ENCODE measurements at regions not wholly inside any gene's neighbourhood (a gene's known extent, or its start where the extent isn't known, plus 50 kb on each side); places are given as distances from the start of the nearest gene placed in this dataset.

- POLR2A ChIA-PET = no interaction called here
- H3K9me3 ChIP-seq (ENCODE audit: control extremely low read depth in 1 of 5, control insufficient read depth in 4 of 5, insufficient read depth in 2 of 5, low read depth in 1 of 5, low read length in 4 of 5) = no peaks in the 10 kb centered on the region
Measured at GRCh38 chr1:113255038-113255719, 135.1 kb upstream of the MAGI3 start.

GRCh38 chr1:113255720-113256347 lies 134.5 kb upstream of the MAGI3 start:
- Histone ChIP-seq H3K36me3 (ENCODE audit: control insufficient read depth in 4 of 4, insufficient read depth in 4 of 4, low read length in 3 of 4) (no peaks in the 10 kb centered on the region), H3K9me3 (ENCODE audit: control extremely low read depth in 1 of 5, control insufficient read depth in 4 of 5, insufficient read depth in 2 of 5, low read depth in 1 of 5, low read length in 4 of 5) (no peaks in the 10 kb centered on the region), H3K27ac (ENCODE audit: insufficient read depth in 1 of 2, low read depth in 1 of 2, low read length in 2 of 2, poor library complexity in 1 of 2, severe bottlenecking in 2 of 2) (no peak overlapping the region), H3K4me3 (ENCODE audit: control insufficient read depth in 1 of 7, extremely low read depth in 1 of 7, insufficient read depth in 4 of 7, low read depth in 2 of 7, low read length in 6 of 7) (no peak overlapping the region), H3K27me3 (replicated peaks in 2 of 5; ENCODE audit: control insufficient read depth in 4 of 5, insufficient read depth in 5 of 5, low read length in 4 of 5) (peaks cover 0 to 7% (median 0%) of the 10 kb centered on the region in 5 experiments), H3K4me1 (ENCODE audit: control extremely low read depth in 1 of 4, control insufficient read depth in 4 of 4, insufficient read depth in 4 of 4, low read length in 3 of 4) (no peaks in the 10 kb centered on the region)
- 65% methylated on average over 6 of the region's 8 CpGs for WGBS (ENCODE audit: insufficient coverage)
- no peak for DNase-seq
- ChIA-PET CTCF (no interaction called here), POLR2A (no interaction called here)

More at GRCh38 chr1:113255038-113255719, 135.1 kb upstream of the MAGI3 start:
- no peaks in the 10 kb centered on the region for H3K36me3 ChIP-seq (ENCODE audit: control insufficient read depth in 4 of 4, insufficient read depth in 4 of 4, low read length in 3 of 4)
- H3K4me1 ChIP-seq (ENCODE audit: control extremely low read depth in 1 of 4, control insufficient read depth in 4 of 4, insufficient read depth in 4 of 4, low read length in 3 of 4) = no peaks in the 10 kb centered on the region
- CTCF ChIA-PET = no interaction called here
- H3K4me3 ChIP-seq (ENCODE audit: control insufficient read depth in 1 of 7, extremely low read depth in 1 of 7, insufficient read depth in 4 of 7, low read depth in 2 of 7, low read length in 6 of 7) = no peak overlapping the region
- H3K27me3 ChIP-seq (replicated peaks in 2 of 5; ENCODE audit: control insufficient read depth in 4 of 5, insufficient read depth in 5 of 5, low read length in 4 of 5) = peaks cover 0 to 7% (median 0%) of the 10 kb centered on the region in 5 experiments
- DNase-seq = no peak
- 94% methylated on average over 4 of the region's 7 CpGs for WGBS (ENCODE audit: insufficient coverage)
- no peak overlapping the region for H3K27ac ChIP-seq (ENCODE audit: insufficient read depth in 1 of 2, low read depth in 1 of 2, low read length in 2 of 2, poor library complexity in 1 of 2, severe bottlenecking in 2 of 2)

DNA sequence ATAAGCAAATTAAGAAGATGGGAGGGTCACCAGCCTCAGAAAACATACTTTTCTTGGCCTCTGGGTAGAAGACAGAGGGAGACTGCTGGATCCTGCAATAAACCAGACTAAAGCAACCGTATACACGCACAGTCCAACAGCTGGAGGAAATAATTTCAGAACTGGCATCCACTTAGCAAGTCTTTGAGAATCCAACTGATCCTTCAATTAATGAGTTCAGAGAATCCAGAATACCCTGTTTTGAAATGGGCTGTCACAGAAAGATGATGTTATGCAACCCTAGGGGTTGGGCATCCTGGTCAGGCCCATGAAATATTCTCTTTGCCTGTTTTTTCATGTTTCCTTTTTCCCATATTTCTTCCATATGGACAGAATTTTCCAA lies 134.0 kb upstream of the MAGI3 start:
- CTCF ChIA-PET = no interaction called here

DNA sequence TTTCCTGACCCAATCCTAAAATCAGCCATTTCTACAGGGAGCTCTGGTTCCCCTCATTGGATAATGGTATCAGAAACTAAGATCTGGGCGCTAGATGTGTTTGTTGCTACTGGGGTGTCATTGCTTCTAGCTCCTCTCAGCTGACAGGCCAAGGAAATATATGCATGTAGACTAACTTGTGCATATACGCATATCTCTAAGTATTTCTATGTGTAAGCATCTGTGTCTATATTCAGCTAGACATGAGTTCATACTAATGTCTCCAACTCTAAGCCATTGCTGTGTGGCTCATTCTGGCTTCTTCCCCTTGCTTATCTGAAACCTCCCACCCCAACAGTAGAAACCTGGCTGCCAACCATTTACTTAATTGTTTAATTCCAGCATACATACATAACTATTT lies 130.3 kb upstream of the MAGI3 start:
- DNase-seq = no peak
- Histone ChIP-seq H3K36me3 (ENCODE audit: control insufficient read depth in 4 of 4, insufficient read depth in 4 of 4, low read length in 3 of 4) (no peaks in the 10 kb centered on the region), H3K27me3 (replicated peaks in 2 of 5; ENCODE audit: control insufficient read depth in 4 of 5, insufficient read depth in 5 of 5, low read length in 4 of 5) (peaks cover 0 to 5% (median 0%) of the 10 kb centered on the region in 5 experiments), H3K27ac (ENCODE audit: insufficient read depth in 1 of 2, low read depth in 1 of 2, low read length in 2 of 2, poor library complexity in 1 of 2, severe bottlenecking in 2 of 2) (no peak overlapping the region), H3K9me3 (ENCODE audit: control extremely low read depth in 1 of 5, control insufficient read depth in 4 of 5, insufficient read depth in 2 of 5, low read depth in 1 of 5, low read length in 4 of 5) (no peaks in the 10 kb centered on the region), H3K4me3 (ENCODE audit: control insufficient read depth in 1 of 7, extremely low read depth in 1 of 7, insufficient read depth in 4 of 7, low read depth in 2 of 7, low read length in 6 of 7) (no peak overlapping the region), H3K4me1 (ENCODE audit: control extremely low read depth in 1 of 4, control insufficient read depth in 4 of 4, insufficient read depth in 4 of 4, low read length in 3 of 4) (no peaks in the 10 kb centered on the region)
- WGBS (ENCODE audit: insufficient coverage) = 100% methylated on average over 1 of the region's 2 CpGs
- CTCF ChIA-PET = no interaction called here
- POLR2A ChIA-PET = no interaction called here

More for the DNA sequence above, 134.0 kb upstream of the MAGI3 start:
- no peaks in the 10 kb centered on the region for H3K9me3 ChIP-seq (ENCODE audit: control extremely low read depth in 1 of 5, control insufficient read depth in 4 of 5, insufficient read depth in 2 of 5, low read depth in 1 of 5, low read length in 4 of 5)
- H3K27ac ChIP-seq (ENCODE audit: insufficient read depth in 1 of 2, low read depth in 1 of 2, low read length in 2 of 2, poor library complexity in 1 of 2, severe bottlenecking in 2 of 2) = no peak overlapping the region
- H3K27me3 ChIP-seq (replicated peaks in 2 of 5; ENCODE audit: control insufficient read depth in 4 of 5, insufficient read depth in 5 of 5, low read length in 4 of 5) = peaks cover 0 to 7% (median 0%) of the 10 kb centered on the region in 5 experiments
- POLR2A ChIA-PET = no interaction called here
- 100% methylated on average over 2 of the region's 2 CpGs for WGBS (ENCODE audit: insufficient coverage)
- H3K36me3 ChIP-seq (ENCODE audit: control insufficient read depth in 4 of 4, insufficient read depth in 4 of 4, low read length in 3 of 4) = no peaks in the 10 kb centered on the region
- H3K4me1 ChIP-seq (ENCODE audit: control extremely low read depth in 1 of 4, control insufficient read depth in 4 of 4, insufficient read depth in 4 of 4, low read length in 3 of 4) = no peaks in the 10 kb centered on the region
- DNase-seq = no peak
- H3K4me3 ChIP-seq (ENCODE audit: control insufficient read depth in 1 of 7, extremely low read depth in 1 of 7, insufficient read depth in 4 of 7, low read depth in 2 of 7, low read length in 6 of 7) = no peak overlapping the region

DNA sequence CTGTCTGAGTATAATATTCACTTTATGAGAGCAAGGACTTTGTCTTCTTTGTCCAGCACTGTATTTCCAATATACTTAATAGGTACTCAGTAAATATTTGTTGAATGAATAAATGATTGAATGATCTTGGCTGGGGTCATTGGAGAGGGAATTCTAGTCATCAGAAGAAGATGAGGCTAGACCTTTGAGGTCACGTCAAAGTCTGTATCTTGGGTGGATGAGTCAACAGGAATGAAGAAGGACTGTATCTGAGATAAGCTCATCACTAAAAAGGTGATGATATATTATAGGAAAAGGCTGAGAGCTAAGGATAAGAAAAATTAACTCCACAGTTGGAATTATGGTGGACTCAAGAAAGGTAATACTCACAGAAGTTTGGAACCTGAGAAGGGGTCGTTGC lies 125.1 kb upstream of the MAGI3 start:
- Histone ChIP-seq H3K36me3 (ENCODE audit: control insufficient read depth in 4 of 4, insufficient read depth in 4 of 4, low read length in 3 of 4) (no peaks in the 10 kb centered on the region), H3K27ac (ENCODE audit: insufficient read depth in 1 of 2, low read depth in 1 of 2, low read length in 2 of 2, poor library complexity in 1 of 2, severe bottlenecking in 2 of 2) (no peak overlapping the region), H3K9me3 (ENCODE audit: control extremely low read depth in 1 of 5, control insufficient read depth in 4 of 5, insufficient read depth in 2 of 5, low read depth in 1 of 5, low read length in 4 of 5) (no peaks in the 10 kb centered on the region), H3K4me1 (ENCODE audit: control extremely low read depth in 1 of 4, control insufficient read depth in 4 of 4, insufficient read depth in 4 of 4, low read length in 3 of 4) (no peaks in the 10 kb centered on the region), H3K4me3 (ENCODE audit: control insufficient read depth in 1 of 7, extremely low read depth in 1 of 7, insufficient read depth in 4 of 7, low read depth in 2 of 7, low read length in 6 of 7) (no peak overlapping the region), H3K27me3 (replicated peaks in 2 of 5; ENCODE audit: control insufficient read depth in 4 of 5, insufficient read depth in 5 of 5, low read length in 4 of 5) (peaks cover 0 to 3% (median 0%) of the 10 kb centered on the region in 5 experiments)
- CTCF ChIA-PET = no interaction called here
- 100% methylated on average over 2 of the region's 2 CpGs for WGBS (ENCODE audit: insufficient coverage)
- POLR2A ChIA-PET = interaction anchor here (0.6 kb wide), 1 partner anchor 419 kb away, joined by 3 read pairs; no protein-coding TSS in a partner anchor
- DNase-seq = no peak

DNA sequence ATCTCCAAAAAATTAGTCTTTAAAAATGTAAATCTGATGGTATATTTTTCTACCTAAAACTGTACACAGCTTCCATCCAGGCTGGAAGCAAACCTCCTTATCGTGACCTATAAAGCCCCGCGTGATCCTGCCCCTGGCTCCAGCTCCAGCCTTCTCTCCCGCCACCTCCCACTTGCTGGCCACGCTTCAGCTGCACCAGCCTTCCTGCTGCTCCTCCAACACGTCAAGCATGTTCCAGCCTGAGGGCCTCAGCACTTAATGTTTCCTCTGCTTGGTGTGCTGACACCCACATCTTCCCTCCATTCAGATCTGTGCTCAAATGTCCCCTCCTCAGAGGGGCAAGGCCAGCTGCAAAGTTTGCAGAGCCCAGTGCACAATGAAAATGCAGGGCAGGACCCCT lies 123.5 kb upstream of the MAGI3 start:
- Histone ChIP-seq H3K36me3 (ENCODE audit: control insufficient read depth in 4 of 4, insufficient read depth in 4 of 4, low read length in 3 of 4) (no peaks in the 10 kb centered on the region), H3K27ac (ENCODE audit: insufficient read depth in 1 of 2, low read depth in 1 of 2, low read length in 2 of 2, poor library complexity in 1 of 2, severe bottlenecking in 2 of 2) (no peak overlapping the region), H3K4me3 (ENCODE audit: control insufficient read depth in 1 of 7, extremely low read depth in 1 of 7, insufficient read depth in 4 of 7, low read depth in 2 of 7, low read length in 6 of 7) (no peak overlapping the region), H3K27me3 (replicated peaks in 2 of 5; ENCODE audit: control insufficient read depth in 4 of 5, insufficient read depth in 5 of 5, low read length in 4 of 5) (peaks cover 0 to 4% (median 0%) of the 10 kb centered on the region in 5 experiments), H3K4me1 (ENCODE audit: control extremely low read depth in 1 of 4, control insufficient read depth in 4 of 4, insufficient read depth in 4 of 4, low read length in 3 of 4) (no peaks in the 10 kb centered on the region), H3K9me3 (ENCODE audit: control extremely low read depth in 1 of 5, control insufficient read depth in 4 of 5, insufficient read depth in 2 of 5, low read depth in 1 of 5, low read length in 4 of 5) (no peaks in the 10 kb centered on the region)
- 94% methylated on average over 6 of the region's 6 CpGs for WGBS (ENCODE audit: insufficient coverage)
- DNase-seq = no peak
- POLR2A ChIA-PET = no interaction called here
- CTCF ChIA-PET = no interaction called here

DNA sequence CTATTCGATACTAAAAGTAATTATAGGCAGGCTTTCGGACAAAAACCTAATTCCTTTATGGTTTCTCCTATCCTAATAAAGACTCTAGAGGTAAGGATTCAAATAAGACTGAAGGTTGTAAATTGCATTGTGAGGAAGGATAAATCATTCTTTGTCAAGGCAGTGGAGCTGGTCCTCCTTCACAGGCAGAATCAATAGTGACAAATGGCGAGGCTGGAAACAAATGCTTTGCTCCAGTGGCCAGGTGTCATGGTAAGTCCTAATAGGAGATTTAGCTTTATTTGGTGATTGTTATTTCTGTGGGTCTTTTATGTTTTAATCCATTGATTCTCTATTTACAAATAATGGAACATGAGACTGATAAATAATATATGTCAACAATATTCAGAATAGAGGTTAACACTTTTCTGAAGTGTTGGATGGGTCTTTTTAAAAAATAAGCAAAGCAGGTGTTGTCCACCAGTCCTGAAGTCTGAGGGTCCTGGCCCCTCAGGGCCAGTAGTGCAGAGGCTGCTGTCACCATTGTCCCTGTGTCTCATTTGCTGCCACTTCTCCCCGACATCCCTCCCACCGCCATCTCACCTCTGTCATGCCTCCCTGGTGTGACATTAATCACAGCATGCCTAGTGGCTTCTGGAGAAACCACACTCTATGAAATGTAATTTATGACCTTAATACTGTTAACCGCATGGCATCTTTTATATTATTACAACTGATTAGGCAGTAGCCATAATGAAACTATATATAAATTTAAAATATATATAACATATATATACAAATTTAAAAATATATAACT lies 120.9 kb upstream of the MAGI3 start:
- Histone ChIP-seq H3K27me3 (replicated peaks in 2 of 5; ENCODE audit: control insufficient read depth in 4 of 5, insufficient read depth in 5 of 5, low read length in 4 of 5) (peaks cover 0 to 4% (median 0%) of the 10 kb centered on the region in 5 experiments), H3K36me3 (ENCODE audit: control insufficient read depth in 4 of 4, insufficient read depth in 4 of 4, low read length in 3 of 4) (no peaks in the 10 kb centered on the region), H3K9me3 (ENCODE audit: control extremely low read depth in 1 of 5, control insufficient read depth in 4 of 5, insufficient read depth in 2 of 5, low read depth in 1 of 5, low read length in 4 of 5) (no peaks in the 10 kb centered on the region), H3K4me3 (ENCODE audit: control insufficient read depth in 1 of 7, extremely low read depth in 1 of 7, insufficient read depth in 4 of 7, low read depth in 2 of 7, low read length in 6 of 7) (no peak overlapping the region), H3K4me1 (ENCODE audit: control extremely low read depth in 1 of 4, control insufficient read depth in 4 of 4, insufficient read depth in 4 of 4, low read length in 3 of 4) (no peaks in the 10 kb centered on the region), H3K27ac (ENCODE audit: insufficient read depth in 1 of 2, low read depth in 1 of 2, low read length in 2 of 2, poor library complexity in 1 of 2, severe bottlenecking in 2 of 2) (no peak overlapping the region)
- ChIA-PET CTCF (no interaction called here), POLR2A (no interaction called here)
- peak in 2 of 3 donors; percentile 1 to 6 for DNase-seq
- WGBS (ENCODE audit: insufficient coverage) = 0% methylated on average over 1 of the region's 6 CpGs

All from common myeloid progenitor, CD34-positive (primary cell).